ENCODE measurements at regions not wholly inside any gene's neighbourhood (a gene's known extent, or its start where the extent isn't known, plus 50 kb on each side); places are given as distances from the start of the nearest gene placed in this dataset.

DNA sequence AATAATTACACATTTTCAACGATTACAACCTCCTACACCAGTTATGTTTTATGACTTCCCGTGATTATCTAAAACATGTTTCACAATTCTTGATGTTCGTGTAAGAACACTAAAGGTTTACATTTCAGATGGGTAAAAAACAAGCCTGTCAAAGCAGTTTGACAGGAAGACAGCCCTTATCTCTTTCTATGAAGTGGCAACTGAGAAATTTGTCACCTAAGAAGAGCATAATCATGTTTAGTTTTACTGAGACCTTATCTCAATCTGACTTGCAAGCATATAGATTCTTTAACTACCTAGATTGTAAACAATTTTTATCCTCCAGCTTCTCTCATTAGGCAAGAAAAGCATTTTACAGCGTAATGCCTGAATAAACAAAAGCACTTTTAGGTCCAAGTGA, 218.4 kb upstream of the ZBED5 start:
- TF ChIP-seq, protein P1, sequence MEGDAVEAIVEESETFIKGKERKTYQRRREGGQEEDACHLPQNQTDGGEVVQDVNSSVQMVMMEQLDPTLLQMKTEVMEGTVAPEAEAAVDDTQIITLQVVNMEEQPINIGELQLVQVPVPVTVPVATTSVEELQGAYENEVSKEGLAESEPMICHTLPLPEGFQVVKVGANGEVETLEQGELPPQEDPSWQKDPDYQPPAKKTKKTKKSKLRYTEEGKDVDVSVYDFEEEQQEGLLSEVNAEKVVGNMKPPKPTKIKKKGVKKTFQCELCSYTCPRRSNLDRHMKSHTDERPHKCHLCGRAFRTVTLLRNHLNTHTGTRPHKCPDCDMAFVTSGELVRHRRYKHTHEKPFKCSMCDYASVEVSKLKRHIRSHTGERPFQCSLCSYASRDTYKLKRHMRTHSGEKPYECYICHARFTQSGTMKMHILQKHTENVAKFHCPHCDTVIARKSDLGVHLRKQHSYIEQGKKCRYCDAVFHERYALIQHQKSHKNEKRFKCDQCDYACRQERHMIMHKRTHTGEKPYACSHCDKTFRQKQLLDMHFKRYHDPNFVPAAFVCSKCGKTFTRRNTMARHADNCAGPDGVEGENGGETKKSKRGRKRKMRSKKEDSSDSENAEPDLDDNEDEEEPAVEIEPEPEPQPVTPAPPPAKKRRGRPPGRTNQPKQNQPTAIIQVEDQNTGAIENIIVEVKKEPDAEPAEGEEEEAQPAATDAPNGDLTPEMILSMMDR (conservative IDR thresholded peaks at IDR 0.05), result no peak
- no peak for TF ChIP-seq ZFX (IDR thresholded peaks at IDR 0.05)
